ENCODE measurements at regions not wholly inside any gene's neighbourhood (a gene's known extent, or its start where the extent isn't known, plus 50 kb on each side); places are given as distances from the start of the nearest gene placed in this dataset.

DNA sequence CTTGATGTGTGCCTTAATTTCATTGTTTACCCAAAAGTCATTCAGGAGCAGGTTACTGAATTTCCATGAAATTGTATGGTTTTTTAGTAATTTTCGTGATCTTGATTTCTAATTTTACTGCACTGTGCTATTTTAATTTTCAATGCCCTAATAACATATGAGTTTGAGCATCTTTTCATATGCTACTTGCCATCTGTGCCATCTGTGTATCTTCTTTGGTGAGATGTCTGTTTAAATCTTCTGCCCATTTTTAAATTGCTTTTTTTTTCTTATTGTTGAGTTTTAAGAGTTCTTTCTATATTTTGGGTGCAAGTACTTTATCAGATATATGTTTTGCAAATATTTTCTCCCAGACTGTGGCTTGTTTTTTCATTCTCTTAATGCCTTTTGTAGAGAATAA is 165.9 kb downstream of the ST6GAL2 start:
- Histone ChIP-seq H3K9me3 (ENCODE audit: control insufficient read depth, insufficient read depth, low read length) (peaks cover 7% of the 10 kb centered on the region; the same call in 1 of the 2 replicates), H3K27ac (ENCODE audit: insufficient read depth, low read length) (no peak overlapping the region), H3K9ac (ENCODE audit: low read depth, low read length) (no peak overlapping the region), H4K20me1 (ENCODE audit: insufficient read depth, low read length) (no peaks in the 10 kb centered on the region), H4K91ac (ENCODE audit: insufficient read depth, low read depth, low read length) (no peak overlapping the region), H4K5ac (ENCODE audit: low read depth, low read length) (no peak overlapping the region), H3K79me1 (ENCODE audit: low read depth in 1 of 2, low read length in 2 of 2) (no peaks in the 10 kb centered on the region), H3K4me3 (ENCODE audit: insufficient read depth, low read depth, low read length) (no peak overlapping the region), H3K9me1 (ENCODE audit: insufficient read depth, low read length) (no peaks in the 10 kb centered on the region), H3K23ac (ENCODE audit: low read depth, low read length) (no peak overlapping the region), H4K8ac (ENCODE audit: low read depth in 2 of 2, low read length in 2 of 2) (no peak overlapping the region), H3K36me3 (ENCODE audit: control insufficient read depth, insufficient read depth, low read length) (no peaks in the 10 kb centered on the region), H3K18ac (ENCODE audit: low read depth, low read length) (no peak overlapping the region), H3K4me2 (ENCODE audit: low read depth, low read length) (no peak overlapping the region), H2BK15ac (ENCODE audit: low read depth, low read length) (no peak overlapping the region), H3K14ac (replicated peaks; ENCODE audit: low read depth, low read length) (no peak overlapping the region), H2BK5ac (ENCODE audit: low read depth, low read length, poor library complexity, severe bottlenecking) (no peak overlapping the region), H2BK20ac (ENCODE audit: low read depth, low read length) (no peak overlapping the region), H2BK120ac (ENCODE audit: low read depth, low read length) (no peak overlapping the region), H3K27me3 (ENCODE audit: control insufficient read depth, insufficient read depth, low read length) (no peaks in the 10 kb centered on the region), H2AFZ (replicated peaks; ENCODE audit: low read length, poor library complexity) (no peak overlapping the region), H3K4me1 (ENCODE audit: control insufficient read depth, insufficient read depth, low read length) (no peaks in the 10 kb centered on the region), H2AK9ac (replicated peaks; ENCODE audit: low read depth, low read length, poor library complexity) (no peak overlapping the region), H2AK5ac (ENCODE audit: low read depth, low read length) (no peak overlapping the region), H3K56ac (ENCODE audit: extremely low read depth, insufficient read depth, low read length) (no peak overlapping the region), H3K4ac (ENCODE audit: low read depth, low read length) (no peak overlapping the region)
- WGBS, 2 experiments (ENCODE audit: extremely low coverage in 2 of 2, insufficient read length in 1 of 2): no CpG with 5 or more reads among the region's 1 CpG
- dilution Hi-C loops (cut with HindIII; ENCODE audit: low sequenced_read_pairs, unreplicated experiment): no loop called here
- TF ChIP-seq, protein P1, sequence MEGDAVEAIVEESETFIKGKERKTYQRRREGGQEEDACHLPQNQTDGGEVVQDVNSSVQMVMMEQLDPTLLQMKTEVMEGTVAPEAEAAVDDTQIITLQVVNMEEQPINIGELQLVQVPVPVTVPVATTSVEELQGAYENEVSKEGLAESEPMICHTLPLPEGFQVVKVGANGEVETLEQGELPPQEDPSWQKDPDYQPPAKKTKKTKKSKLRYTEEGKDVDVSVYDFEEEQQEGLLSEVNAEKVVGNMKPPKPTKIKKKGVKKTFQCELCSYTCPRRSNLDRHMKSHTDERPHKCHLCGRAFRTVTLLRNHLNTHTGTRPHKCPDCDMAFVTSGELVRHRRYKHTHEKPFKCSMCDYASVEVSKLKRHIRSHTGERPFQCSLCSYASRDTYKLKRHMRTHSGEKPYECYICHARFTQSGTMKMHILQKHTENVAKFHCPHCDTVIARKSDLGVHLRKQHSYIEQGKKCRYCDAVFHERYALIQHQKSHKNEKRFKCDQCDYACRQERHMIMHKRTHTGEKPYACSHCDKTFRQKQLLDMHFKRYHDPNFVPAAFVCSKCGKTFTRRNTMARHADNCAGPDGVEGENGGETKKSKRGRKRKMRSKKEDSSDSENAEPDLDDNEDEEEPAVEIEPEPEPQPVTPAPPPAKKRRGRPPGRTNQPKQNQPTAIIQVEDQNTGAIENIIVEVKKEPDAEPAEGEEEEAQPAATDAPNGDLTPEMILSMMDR (conservative IDR thresholded peaks at IDR 0.05; ENCODE audit: low read depth, low read length): no peak
- no peak for TF ChIP-seq ELK1 (IDR thresholded peaks at IDR 0.05; ENCODE audit: borderline replicate concordance, low read depth, low read length)
- BruUV-seq (replicated peaks): no TSS peak
- CTCF ChIA-PET: no interaction called here
- intact Hi-C loops (cut with micrococcal nuclease): no loop called here
- no peak for ATAC-seq (ENCODE audit: low read depth)
- POLR2A ChIA-PET (ENCODE audit: unreplicated experiment): no interaction called here
- no peak for DNase-seq
- in situ Hi-C loops (cut with MboI; ENCODE audit: low sequenced_read_pairs): no loop called here

All from IMR-90 (cell line).